NB4 (cell line): ENCODE measurements at regions not wholly inside any gene's neighbourhood (a gene's known extent, or its start where the extent isn't known, plus 50 kb on each side); places are given as distances from the start of the nearest gene placed in this dataset.

ENCODE experiments used
- DNase-seq: peaks from one replicate; pipeline ENCODE4 v3.0.0; 2010; ENCODE audit warnings: low read depth
- H3K4me3 ChIP-seq: one replicate; pipeline ENCODE4 v1.5.1; 2011; ENCODE audit warnings: mild to moderate bottlenecking, low read depth, low read length, moderate library complexity
- CTCF ChIP-seq: IDR thresholded peaks from one replicate; pipeline ENCODE4 v1.5.1; 2012; ENCODE audit warnings: low read depth, low read length
- MAX ChIP-seq: IDR thresholded peaks from 2 replicates; pipeline ENCODE4 v1.6.1; 2011; ENCODE audit warnings: low read depth, low read length
- MYC ChIP-seq: IDR thresholded peaks from 2 replicates; pipeline ENCODE4 v1.6.1; 2011; ENCODE audit warnings: low read depth, low read length
- POLR2A ChIP-seq: IDR thresholded peaks from 2 replicates; pipeline ENCODE4 v1.6.1; 2011; ENCODE audit warnings: mild to moderate bottlenecking; ENCODE audit not compliant: insufficient read length; ENCODE audit errors: extremely low read depth

GRCh38 chr7:91520645-91521044 lies 256.4 kb downstream of the FZD1 start:
- TF ChIP-seq POLR2A, result no peak
- TF ChIP-seq MAX, result no peak
- no peak for TF ChIP-seq CTCF
- TF ChIP-seq MYC, result no peak
- no peak for DNase-seq
- no peak overlapping the region for H3K4me3 ChIP-seq

GRCh38 chr7:91526404-91526803 lies 262.2 kb downstream of the FZD1 start:
- no peak for TF ChIP-seq CTCF
- TF ChIP-seq MAX, result no peak
- TF ChIP-seq MYC, result no peak
- TF ChIP-seq POLR2A, result no peak
- no peak overlapping the region for H3K4me3 ChIP-seq
- DNase-seq, result no peak

- H3K4me3 ChIP-seq, result no peak overlapping the region
- TF ChIP-seq MYC (no peak), MAX (no peak), POLR2A (no peak), CTCF (no peak)
- DNase-seq, result no peak
Observed at GRCh38 chr7:91527460-91527859, 263.2 kb downstream of the FZD1 start.

- no peak for DNase-seq
- H3K4me3 ChIP-seq, result no peak overlapping the region
- no peak for TF ChIP-seq MAX
- no peak for TF ChIP-seq POLR2A
- no peak for TF ChIP-seq MYC
- TF ChIP-seq CTCF, result no peak
Observed at GRCh38 chr7:91533996-91534395, 269.8 kb downstream of the FZD1 start.

- DNase-seq, result no peak
- TF ChIP-seq MYC (no peak), POLR2A (no peak), MAX (no peak), CTCF (no peak)
- H3K4me3 ChIP-seq, result no peak overlapping the region
Observed at GRCh38 chr7:91537260-91538152, 273.3 kb downstream of the FZD1 start.
